Trophoblast cell (in vitro differentiated cells and primary cell): ENCODE measurements at regions not wholly inside any gene's neighbourhood (a gene's known extent, or its start where the extent isn't known, plus 50 kb on each side); places are given as distances from the start of the nearest gene placed in this dataset.
"Not testable (repeated sequence)": the region's sequence is repeated elsewhere in the genome, so short reads cannot be mapped to it uniquely, and the experiment has no call there.

Experiments used
- DNase-seq, 2 donors: peaks; one replicate each; pipeline ENCODE4 v3.0.0-alpha.2; 2016
- H2AFZ ChIP-seq: 2 replicates; pipeline ENCODE4 v1.6.1; 2013; ENCODE audit warnings: low read length, moderate library complexity, mild to moderate bottlenecking; ENCODE audit not compliant: insufficient read depth, poor library complexity
- H2AK5ac ChIP-seq: 2 replicates; pipeline ENCODE4 v1.6.1; 2013; ENCODE audit warnings: mild to moderate bottlenecking, low read length
- H2BK120ac ChIP-seq: 2 replicates; pipeline ENCODE4 v1.6.1; 2013; ENCODE audit warnings: low read length, mild to moderate bottlenecking, moderate library complexity; ENCODE audit not compliant: insufficient read depth, poor library complexity
- H2BK12ac ChIP-seq: 2 replicates; pipeline ENCODE4 v1.6.1; 2013; ENCODE audit warnings: mild to moderate bottlenecking, low read length, moderate library complexity
- H2BK5ac ChIP-seq: 2 replicates; pipeline ENCODE4 v1.6.1; 2013; ENCODE audit warnings: low read length, low read depth, moderate library complexity, mild to moderate bottlenecking; ENCODE audit not compliant: poor library complexity
- H3K14ac ChIP-seq: 2 replicates; pipeline ENCODE4 v1.6.1; 2013; ENCODE audit warnings: mild to moderate bottlenecking, low read length
- H3K18ac ChIP-seq: 2 replicates; pipeline ENCODE4 v1.6.1; 2013; ENCODE audit warnings: mild to moderate bottlenecking, low read length
- H3K23ac ChIP-seq: 2 replicates; pipeline ENCODE4 v1.6.1; 2013; ENCODE audit warnings: low read length
- H3K27ac ChIP-seq: 2 replicates; pipeline ENCODE4 v1.5.1; 2013; ENCODE audit warnings: low read depth, mild to moderate bottlenecking, inconsistent platforms, low read length, moderate library complexity
- H3K27me3 ChIP-seq: 2 replicates; pipeline ENCODE4 v1.6.1; 2013; ENCODE audit warnings: inconsistent platforms, mild to moderate bottlenecking, low read length, moderate library complexity; ENCODE audit not compliant: insufficient read depth
- H3K36me3 ChIP-seq, 2 experiments: 1 replicate in 1 of 2; 2 replicates in 1 of 2; pipeline ENCODE4 v1.6.1; 2013; ENCODE audit warnings: low read length in 2 of 2, mild to moderate bottlenecking in 2 of 2, moderate library complexity in 1 of 2; ENCODE audit not compliant: insufficient read depth in 2 of 2, control insufficient read depth in 1 of 2
- H3K4ac ChIP-seq: 2 replicates; pipeline ENCODE4 v1.6.1; 2013; ENCODE audit warnings: low read depth, mild to moderate bottlenecking, low read length, moderate library complexity
- H3K4me1 ChIP-seq, 2 experiments: 1 replicate in 1 of 2; 2 replicates in 1 of 2; pipeline ENCODE4 v1.6.1; 2013; ENCODE audit warnings: low read length in 2 of 2, mild to moderate bottlenecking in 2 of 2, moderate library complexity in 1 of 2; ENCODE audit not compliant: insufficient read depth in 2 of 2, control insufficient read depth in 1 of 2
- H3K4me2 ChIP-seq: 2 replicates; pipeline ENCODE4 v1.6.1; 2013; ENCODE audit warnings: inconsistent platforms, mild to moderate bottlenecking, low read length, moderate library complexity
- H3K4me3 ChIP-seq: 2 replicates; pipeline ENCODE4 v1.5.1; 2013; ENCODE audit warnings: mild to moderate bottlenecking, low read depth, low read length, inconsistent platforms
- H3K79me1 ChIP-seq: one replicate; pipeline ENCODE4 v1.6.1; 2013; ENCODE audit warnings: low read length
- H3K79me2 ChIP-seq: 2 replicates; pipeline ENCODE4 v1.6.1; 2013; ENCODE audit warnings: low read length, mild to moderate bottlenecking; ENCODE audit not compliant: control insufficient read depth, insufficient read depth, poor library complexity
- H3K9ac ChIP-seq: 2 replicates; pipeline ENCODE4 v1.6.1; 2013; ENCODE audit warnings: mild to moderate bottlenecking, low read length
- H3K9me3 ChIP-seq: 2 replicates; pipeline ENCODE4 v1.6.1; 2013; ENCODE audit warnings: low read depth, mild to moderate bottlenecking, control low read depth, inconsistent platforms, low read length; ENCODE audit not compliant: insufficient read depth
- H4K12ac ChIP-seq: 2 replicates; pipeline ENCODE4 v1.6.1; 2013; ENCODE audit warnings: low read depth, mild to moderate bottlenecking, low read length, moderate library complexity
- H4K8ac ChIP-seq: 2 replicates; pipeline ENCODE4 v1.6.1; 2013; ENCODE audit warnings: low read depth, mild to moderate bottlenecking, low read length, moderate library complexity
- H4K91ac ChIP-seq: one replicate; pipeline ENCODE4 v1.6.1; 2013; ENCODE audit warnings: low read depth, mild to moderate bottlenecking, low read length, moderate library complexity
- WGBS: extraction: QIAGEN DNeasy Blood & Tissue Kit; methylation state at CpG from one replicate; pipeline ENCODE4 v1.1.7; 2013; ENCODE audit warnings: missing lambda C conversion rate; ENCODE audit not compliant: insufficient read length, insufficient coverage; ENCODE audit errors: extremely low coverage; 5-methylcytosine and 5-hydroxymethylcytosine counted together

DNA sequence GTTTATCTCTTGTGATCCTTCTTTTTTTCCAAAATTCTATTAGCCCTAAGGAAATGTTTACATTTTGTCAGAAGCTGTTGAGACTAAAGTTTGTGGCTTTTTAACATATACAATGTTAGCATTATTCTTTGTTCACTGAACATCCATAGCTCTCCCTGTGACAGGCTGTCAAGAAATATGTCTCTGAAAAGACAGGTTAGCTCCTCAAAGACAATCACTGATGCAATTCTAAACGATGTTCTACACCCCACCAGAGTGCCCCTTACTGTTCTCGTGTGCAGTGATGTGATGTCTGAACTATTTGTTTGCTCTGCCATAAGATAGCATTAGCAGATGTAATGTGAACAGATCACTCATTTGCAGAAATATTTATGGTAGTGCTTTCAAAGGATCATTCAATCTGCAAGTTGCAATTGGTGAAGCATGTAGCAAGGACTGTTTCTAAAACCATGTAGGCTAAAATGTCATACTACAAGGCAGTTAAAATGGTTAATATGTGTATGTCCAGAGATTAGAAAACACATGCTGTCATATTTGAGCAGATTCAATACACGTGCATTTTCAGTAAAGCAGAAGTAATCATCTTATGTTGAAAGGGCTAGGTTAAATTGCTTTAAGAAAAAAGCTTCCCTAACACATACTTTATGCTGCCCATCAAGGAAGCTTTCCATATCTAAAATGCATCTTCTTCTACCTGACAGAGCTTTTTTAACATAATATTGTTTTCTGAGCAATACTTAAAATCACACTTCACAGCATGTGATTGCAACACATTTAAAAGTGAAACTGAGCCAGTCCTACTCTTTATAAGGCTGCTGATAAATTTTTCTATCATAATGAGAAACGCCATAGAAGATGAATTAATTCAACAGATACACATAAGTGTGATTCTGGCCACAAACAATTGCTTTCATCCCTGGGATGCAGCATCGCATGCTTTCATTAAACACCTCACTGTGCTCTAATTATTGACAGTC, 285.7 kb upstream of the UBE2E3 start:
- Histone ChIP-seq H2BK5ac (no peak overlapping the region), H3K18ac (no peak overlapping the region), H3K4me1 (no peaks in the 10 kb centered on the region), H3K27me3 (no peaks in the 10 kb centered on the region), H3K79me2 (no peaks in the 10 kb centered on the region), H2AFZ (no peak overlapping the region), H3K27ac (no peak overlapping the region), H2BK12ac (no peak overlapping the region), H3K9ac (no peak overlapping the region), H3K9me3 (no peaks in the 10 kb centered on the region), H4K91ac (no peak overlapping the region), H3K4me2 (no peak overlapping the region), H2BK120ac (no peak overlapping the region), H3K79me1 (no peaks in the 10 kb centered on the region), H3K14ac (no peak overlapping the region), H3K23ac (no peak overlapping the region), H4K8ac (no peak overlapping the region), H3K4ac (no peak overlapping the region), H3K36me3 (no peaks in the 10 kb centered on the region), H3K4me3 (no peak overlapping the region), H2AK5ac (no peak overlapping the region), H4K12ac (no peak overlapping the region)
- no peak for DNase-seq
- WGBS, result no CpG with 5 or more reads among the region's 5 CpGs

- Histone ChIP-seq H3K79me1 (no peaks in the 10 kb centered on the region), H3K36me3 (no peaks in the 10 kb centered on the region), H3K79me2 (no peaks in the 10 kb centered on the region), H3K18ac (no peak overlapping the region), H3K23ac (no peak overlapping the region), H2BK120ac (no peak overlapping the region), H4K12ac (no peak overlapping the region), H3K4me2 (no peak overlapping the region), H4K91ac (no peak overlapping the region), H3K4me3 (no peak overlapping the region), H4K8ac (no peak overlapping the region), H2AFZ (no peak overlapping the region), H3K27ac (no peak overlapping the region), H2BK5ac (no peak overlapping the region), H3K4me1 (no peaks in the 10 kb centered on the region), H3K14ac (no peak overlapping the region), H2AK5ac (no peak overlapping the region), H3K27me3 (no peaks in the 10 kb centered on the region), H3K9me3 (no peaks in the 10 kb centered on the region), H3K4ac (no peak overlapping the region), H2BK12ac (no peak overlapping the region), H3K9ac (no peak overlapping the region)
- WGBS, result no CpG with 5 or more reads among the region's 7 CpGs
- no peak for DNase-seq
Observed at GRCh38 chr2:180692322-180692721, 288.1 kb upstream of the UBE2E3 start.

DNA sequence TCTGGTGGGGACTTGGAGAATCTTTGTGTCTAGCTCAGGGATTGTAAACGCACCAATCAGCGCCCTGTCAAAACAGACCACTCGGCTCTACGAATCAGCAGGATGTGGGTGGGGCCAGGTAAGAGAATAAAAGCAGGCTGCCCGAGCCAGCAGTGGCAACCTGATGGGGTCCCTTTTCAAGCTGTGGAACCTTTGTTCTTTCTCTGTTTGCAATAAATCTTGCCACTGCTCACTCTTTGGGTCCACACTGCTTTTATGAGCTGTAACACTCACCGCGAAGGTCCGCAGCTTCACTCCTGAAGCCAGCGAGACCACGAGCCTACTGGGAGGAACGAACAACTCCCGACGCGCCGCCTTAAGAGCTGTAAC, 288.6 kb upstream of the UBE2E3 start:
- H3K23ac ChIP-seq, H3K27me3 ChIP-seq, H2AK5ac ChIP-seq, H3K4ac ChIP-seq, H3K4me3 ChIP-seq, H2BK12ac ChIP-seq, H4K12ac ChIP-seq, H4K8ac ChIP-seq, H3K18ac ChIP-seq, DNase-seq, H3K9me3 ChIP-seq, H2BK5ac ChIP-seq, H3K79me1 ChIP-seq, H3K27ac ChIP-seq, H2BK120ac ChIP-seq, H2AFZ ChIP-seq, H3K9ac ChIP-seq, H3K4me2 ChIP-seq, H3K79me2 ChIP-seq, H3K36me3 ChIP-seq, H3K14ac ChIP-seq, H4K91ac ChIP-seq, H3K4me1 ChIP-seq: not testable (repeated sequence)
- no CpG with 5 or more reads among the region's 15 CpGs for WGBS

GRCh38 chr2:180691186-180691854, 289.1 kb upstream of the UBE2E3 start:
- H2BK120ac ChIP-seq, H3K36me3 ChIP-seq, H2AFZ ChIP-seq, H3K14ac ChIP-seq, H3K18ac ChIP-seq, DNase-seq, H3K4me2 ChIP-seq, H3K4ac ChIP-seq, H4K12ac ChIP-seq, H4K8ac ChIP-seq, H3K79me1 ChIP-seq, H3K23ac ChIP-seq, H3K9me3 ChIP-seq, H3K4me1 ChIP-seq, H2AK5ac ChIP-seq, H2BK12ac ChIP-seq, H2BK5ac ChIP-seq, H3K9ac ChIP-seq, H3K4me3 ChIP-seq, H3K79me2 ChIP-seq, H4K91ac ChIP-seq, H3K27me3 ChIP-seq, H3K27ac ChIP-seq: not testable (repeated sequence)
- no CpG with 5 or more reads among the region's 45 CpGs for WGBS
